GM23338 (cell line): ENCODE measurements at regions not wholly inside any gene's neighbourhood (a gene's known extent, or its start where the extent isn't known, plus 50 kb on each side); places are given as distances from the start of the nearest gene placed in this dataset.

Source experiments
- ATAC-seq: fragments of 200-7000 bp; cut with Tn5 transposase; 3 replicates; pipeline ENCODE4 v1.9.1; 2020
- DNase-seq: peaks from one replicate; pipeline ENCODE4 v3.0.0-alpha.2; 2015; ENCODE audit warnings: low spot score
- H2AFZ ChIP-seq: fragments of 200-600 bp; sonication (generic); 2 replicates; pipeline ENCODE4 v1.8.0; 2016; ENCODE audit warnings: antibody characterized with exemption, mild to moderate bottlenecking, moderate library complexity
- H3F3A ChIP-seq: fragments of 200-600 bp; sonication (generic); replicated peaks from 2 replicates; pipeline ENCODE4 v1.8.0; 2017; ENCODE audit warnings: antibody characterized with exemption, mixed run types, low read depth
- H3K27ac ChIP-seq: fragments of 200-600 bp; sonication (generic); 2 replicates; pipeline ENCODE4 v1.6.1; 2016; ENCODE audit warnings: low read depth
- H3K27me3 ChIP-seq: fragments of 200-600 bp; sonication (generic); 2 replicates; pipeline ENCODE4 v1.8.0; 2016; ENCODE audit warnings: mild to moderate bottlenecking, mixed run types, moderate library complexity; ENCODE audit not compliant: insufficient read depth
- H3K36me3 ChIP-seq: fragments of 200-600 bp; sonication (generic); 2 replicates; pipeline ENCODE4 v1.8.0; 2016; ENCODE audit warnings: mild to moderate bottlenecking; ENCODE audit not compliant: insufficient read depth
- H3K4me1 ChIP-seq: fragments of 200-600 bp; sonication (generic); 2 replicates; pipeline ENCODE4 v1.8.0; 2016; ENCODE audit warnings: mild to moderate bottlenecking, moderate library complexity; ENCODE audit not compliant: insufficient read depth
- H3K4me2 ChIP-seq: fragments of 200-600 bp; sonication (generic); 2 replicates; pipeline ENCODE4 v1.7.1; 2017; ENCODE audit warnings: mixed run types
- H3K4me3 ChIP-seq: fragments of 200-600 bp; sonication (generic); 2 replicates; pipeline ENCODE4 v1.6.1; 2016; ENCODE audit warnings: mixed run types
- H3K79me2 ChIP-seq: fragments of 200-600 bp; sonication (generic); replicated peaks from 2 replicates; pipeline ENCODE4 v1.8.0; 2017; ENCODE audit warnings: mild to moderate bottlenecking; ENCODE audit not compliant: insufficient read depth
- H3K9me2 ChIP-seq: fragments of 200-600 bp; sonication (generic); 2 replicates; pipeline ENCODE4 v1.8.0; 2017; ENCODE audit not compliant: insufficient read depth
- H4K20me1 ChIP-seq: fragments of 200-600 bp; sonication (generic); replicated peaks from 2 replicates; pipeline ENCODE4 v1.8.0; 2017; ENCODE audit warnings: mild to moderate bottlenecking; ENCODE audit not compliant: insufficient read depth
- H3K27ac Mint-ChIP-seq: 2 replicates; pipeline ENCODE4 v1.8.0; 2020; ENCODE audit warnings: inconsistent platforms, mild to moderate bottlenecking, moderate library complexity, mixed read lengths
- H3K27me3 Mint-ChIP-seq: 3 replicates; pipeline ENCODE4 v1.8.0; 2022; ENCODE audit warnings: low read depth, mild to moderate bottlenecking, moderate library complexity, mixed read lengths, inconsistent platforms; ENCODE audit not compliant: insufficient read depth, poor library complexity
- H3K36me3 Mint-ChIP-seq: 3 replicates; pipeline ENCODE4 v1.8.0; 2021; ENCODE audit warnings: low read depth, mild to moderate bottlenecking, inconsistent platforms, moderate library complexity, mixed read lengths
- H3K4me1 Mint-ChIP-seq: 3 replicates; pipeline ENCODE4 v1.8.0; 2020; ENCODE audit warnings: mild to moderate bottlenecking, inconsistent platforms, mixed read lengths
- H3K4me3 Mint-ChIP-seq: 3 replicates; pipeline ENCODE4 v1.8.0; 2021; ENCODE audit warnings: moderate library complexity, mild to moderate bottlenecking, inconsistent platforms, mixed read lengths
- H3K9me3 Mint-ChIP-seq: 3 replicates; pipeline ENCODE4 v1.8.0; 2020; ENCODE audit warnings: moderate library complexity, mild to moderate bottlenecking, inconsistent platforms, mixed read lengths
- CREB1 ChIP-seq: fragments of 250-450 bp; sonication (Bioruptor Pico); IDR thresholded peaks from 2 replicates; pipeline ENCODE4 v1.5.0; 2020; ENCODE audit warnings: low read depth, mild to moderate bottlenecking, moderate library complexity
- EZH2 ChIP-seq: fragments of 200-600 bp; sonication (generic); IDR thresholded peaks from one replicate; pipeline ENCODE4 v1.8.0; 2017; ENCODE audit warnings: antibody characterized with exemption, mild to moderate bottlenecking, low read depth; ENCODE audit not compliant: unreplicated experiment
- EZH2phosphoT487 ChIP-seq: fragments of 200-600 bp; sonication (generic); IDR thresholded peaks from one replicate; pipeline ENCODE4 v1.8.1; 2018; ENCODE audit warnings: antibody characterized with exemption; ENCODE audit not compliant: unreplicated experiment
- JUNB ChIP-seq: IDR thresholded peaks from one replicate; pipeline ENCODE4 v1.6.1; 2016; ENCODE audit warnings: antibody characterized with exemption; ENCODE audit not compliant: unreplicated experiment
- NANOG ChIP-seq: IDR thresholded peaks from 2 replicates; pipeline ENCODE4 v1.6.1; 2016; ENCODE audit warnings: antibody characterized with exemption, borderline replicate concordance
- POLR2AphosphoS5 ChIP-seq: IDR thresholded peaks from 2 replicates; pipeline ENCODE4 v1.6.1; 2016; ENCODE audit warnings: antibody characterized with exemption, low read depth
- STAT1 ChIP-seq: IDR thresholded peaks from one replicate; pipeline ENCODE4 v1.6.1; 2016; ENCODE audit warnings: antibody characterized with exemption; ENCODE audit not compliant: unreplicated experiment
- ZNF114 ChIP-seq: fragments of 250-450 bp; sonication (Bioruptor Pico); IDR thresholded peaks from 2 replicates; pipeline ENCODE4 v1.5.0; 2020; ENCODE audit warnings: mild to moderate bottlenecking, moderate library complexity
- ZNF331 ChIP-seq: fragments of 250-450 bp; sonication (Bioruptor Pico); IDR thresholded peaks from 2 replicates; pipeline ENCODE4 v1.5.0; 2020; ENCODE audit warnings: low read depth, mild to moderate bottlenecking, moderate library complexity
- TF ChIP-seq, protein P1 (sequence below), 2 experiments: fragments of 200-600 bp in 1 of 2; sonication (generic) in 1 of 2; conservative IDR thresholded peaks; 2 replicates each; pipeline versions ENCODE4 v1.5.1 to v1.6.1; 2016 to 2017; ENCODE audit warnings: antibody characterized with exemption in 2 of 2, low read depth in 2 of 2, mild to moderate bottlenecking in 2 of 2, moderate library complexity in 1 of 2
- TF ChIP-seq, protein P2 (sequence below): IDR thresholded peaks from one replicate; pipeline ENCODE4 v1.6.1; 2018; ENCODE audit warnings: antibody characterized with exemption; ENCODE audit not compliant: unreplicated experiment
- TF ChIP-seq, protein P3 (sequence below): fragments of 250-450 bp; sonication (Bioruptor Pico); IDR thresholded peaks from 2 replicates; pipeline ENCODE4 v1.5.0; 2020; ENCODE audit warnings: mild to moderate bottlenecking, moderate library complexity
- TF ChIP-seq, protein P4 (sequence below): IDR thresholded peaks from 2 replicates; pipeline ENCODE4 v1.6.1; 2016; ENCODE audit warnings: antibody characterized with exemption

DNA sequence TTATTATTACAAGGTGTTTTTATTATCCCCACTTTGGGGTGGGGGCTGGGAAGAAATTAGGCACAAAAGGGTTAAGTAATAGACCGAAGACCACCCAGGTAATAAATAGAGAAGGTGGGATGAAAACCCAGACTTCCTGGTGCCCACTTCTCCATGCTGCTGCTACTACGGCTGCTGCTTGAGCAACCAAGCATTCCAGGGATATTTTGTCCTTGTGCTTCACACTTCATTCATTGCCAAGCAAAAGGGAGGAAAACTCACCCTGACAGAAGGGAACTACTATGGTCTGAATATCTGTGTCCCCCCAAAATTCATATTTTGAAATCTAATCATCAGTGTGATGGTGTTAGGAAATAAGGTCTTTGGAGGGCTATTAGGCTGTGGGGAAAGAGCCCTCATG, 470.9 kb upstream of the API5 start:
- 0 out of 2 replicates have a peak overlapping the region, but pooled peaks have one; percentile 19 for H3K4me2 ChIP-seq
- H3K4me3 Mint-ChIP-seq: no peak overlapping the region

More for the DNA sequence above, 470.9 kb upstream of the API5 start:
- H3K9me2 ChIP-seq: peaks cover 5% of the 10 kb centered on the region; the same call in 1 of the 2 replicates
- DNase-seq (peak; percentile 11), ATAC-seq (no peak)
- no peaks in the 10 kb centered on the region for H3K79me2 ChIP-seq
- H3K36me3 ChIP-seq: 0 out of 2 replicates have a peak, but pooled peaks cover 4% of the 10 kb centered on the region
- no peak overlapping the region for H3K27ac ChIP-seq
- Mint-ChIP-seq H3K27ac (no peak overlapping the region), H3K9me3 (peaks cover 94% of the 10 kb centered on the region), H3K36me3 (peaks cover 13% of the 10 kb centered on the region), H3K27me3 (no peaks in the 10 kb centered on the region), H3K4me1 (peaks cover 2% of the 10 kb centered on the region; the same call in 1 of the 3 replicates)
- H3K4me3 ChIP-seq: no peak overlapping the region
- peaks cover 14% of the 10 kb centered on the region for H3K4me1 ChIP-seq
- H4K20me1 ChIP-seq: no peaks in the 10 kb centered on the region
- H2AFZ ChIP-seq: no peak overlapping the region
- no peak for TF ChIP-seq STAT1
- no peak for TF ChIP-seq EZH2phosphoT487
- no peak for TF ChIP-seq EZH2
- TF ChIP-seq CREB1: no peak
- TF ChIP-seq ZNF114 (CRISPR knock-in tag): no peak
- TF ChIP-seq, protein P1, sequence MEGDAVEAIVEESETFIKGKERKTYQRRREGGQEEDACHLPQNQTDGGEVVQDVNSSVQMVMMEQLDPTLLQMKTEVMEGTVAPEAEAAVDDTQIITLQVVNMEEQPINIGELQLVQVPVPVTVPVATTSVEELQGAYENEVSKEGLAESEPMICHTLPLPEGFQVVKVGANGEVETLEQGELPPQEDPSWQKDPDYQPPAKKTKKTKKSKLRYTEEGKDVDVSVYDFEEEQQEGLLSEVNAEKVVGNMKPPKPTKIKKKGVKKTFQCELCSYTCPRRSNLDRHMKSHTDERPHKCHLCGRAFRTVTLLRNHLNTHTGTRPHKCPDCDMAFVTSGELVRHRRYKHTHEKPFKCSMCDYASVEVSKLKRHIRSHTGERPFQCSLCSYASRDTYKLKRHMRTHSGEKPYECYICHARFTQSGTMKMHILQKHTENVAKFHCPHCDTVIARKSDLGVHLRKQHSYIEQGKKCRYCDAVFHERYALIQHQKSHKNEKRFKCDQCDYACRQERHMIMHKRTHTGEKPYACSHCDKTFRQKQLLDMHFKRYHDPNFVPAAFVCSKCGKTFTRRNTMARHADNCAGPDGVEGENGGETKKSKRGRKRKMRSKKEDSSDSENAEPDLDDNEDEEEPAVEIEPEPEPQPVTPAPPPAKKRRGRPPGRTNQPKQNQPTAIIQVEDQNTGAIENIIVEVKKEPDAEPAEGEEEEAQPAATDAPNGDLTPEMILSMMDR (conservative IDR thresholded peaks at IDR 0.05; ENCODE audit: low read depth in 2 of 2): no peak
- TF ChIP-seq JUNB: no peak
- TF ChIP-seq POLR2AphosphoS5: no peak
- TF ChIP-seq NANOG: no peak
- TF ChIP-seq, protein P2, sequence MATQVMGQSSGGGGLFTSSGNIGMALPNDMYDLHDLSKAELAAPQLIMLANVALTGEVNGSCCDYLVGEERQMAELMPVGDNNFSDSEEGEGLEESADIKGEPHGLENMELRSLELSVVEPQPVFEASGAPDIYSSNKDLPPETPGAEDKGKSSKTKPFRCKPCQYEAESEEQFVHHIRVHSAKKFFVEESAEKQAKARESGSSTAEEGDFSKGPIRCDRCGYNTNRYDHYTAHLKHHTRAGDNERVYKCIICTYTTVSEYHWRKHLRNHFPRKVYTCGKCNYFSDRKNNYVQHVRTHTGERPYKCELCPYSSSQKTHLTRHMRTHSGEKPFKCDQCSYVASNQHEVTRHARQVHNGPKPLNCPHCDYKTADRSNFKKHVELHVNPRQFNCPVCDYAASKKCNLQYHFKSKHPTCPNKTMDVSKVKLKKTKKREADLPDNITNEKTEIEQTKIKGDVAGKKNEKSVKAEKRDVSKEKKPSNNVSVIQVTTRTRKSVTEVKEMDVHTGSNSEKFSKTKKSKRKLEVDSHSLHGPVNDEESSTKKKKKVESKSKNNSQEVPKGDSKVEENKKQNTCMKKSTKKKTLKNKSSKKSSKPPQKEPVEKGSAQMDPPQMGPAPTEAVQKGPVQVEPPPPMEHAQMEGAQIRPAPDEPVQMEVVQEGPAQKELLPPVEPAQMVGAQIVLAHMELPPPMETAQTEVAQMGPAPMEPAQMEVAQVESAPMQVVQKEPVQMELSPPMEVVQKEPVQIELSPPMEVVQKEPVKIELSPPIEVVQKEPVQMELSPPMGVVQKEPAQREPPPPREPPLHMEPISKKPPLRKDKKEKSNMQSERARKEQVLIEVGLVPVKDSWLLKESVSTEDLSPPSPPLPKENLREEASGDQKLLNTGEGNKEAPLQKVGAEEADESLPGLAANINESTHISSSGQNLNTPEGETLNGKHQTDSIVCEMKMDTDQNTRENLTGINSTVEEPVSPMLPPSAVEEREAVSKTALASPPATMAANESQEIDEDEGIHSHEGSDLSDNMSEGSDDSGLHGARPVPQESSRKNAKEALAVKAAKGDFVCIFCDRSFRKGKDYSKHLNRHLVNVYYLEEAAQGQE: no peak
- no peak for TF ChIP-seq ZNF331 (CRISPR knock-in tag)
- TF ChIP-seq, protein P3, sequence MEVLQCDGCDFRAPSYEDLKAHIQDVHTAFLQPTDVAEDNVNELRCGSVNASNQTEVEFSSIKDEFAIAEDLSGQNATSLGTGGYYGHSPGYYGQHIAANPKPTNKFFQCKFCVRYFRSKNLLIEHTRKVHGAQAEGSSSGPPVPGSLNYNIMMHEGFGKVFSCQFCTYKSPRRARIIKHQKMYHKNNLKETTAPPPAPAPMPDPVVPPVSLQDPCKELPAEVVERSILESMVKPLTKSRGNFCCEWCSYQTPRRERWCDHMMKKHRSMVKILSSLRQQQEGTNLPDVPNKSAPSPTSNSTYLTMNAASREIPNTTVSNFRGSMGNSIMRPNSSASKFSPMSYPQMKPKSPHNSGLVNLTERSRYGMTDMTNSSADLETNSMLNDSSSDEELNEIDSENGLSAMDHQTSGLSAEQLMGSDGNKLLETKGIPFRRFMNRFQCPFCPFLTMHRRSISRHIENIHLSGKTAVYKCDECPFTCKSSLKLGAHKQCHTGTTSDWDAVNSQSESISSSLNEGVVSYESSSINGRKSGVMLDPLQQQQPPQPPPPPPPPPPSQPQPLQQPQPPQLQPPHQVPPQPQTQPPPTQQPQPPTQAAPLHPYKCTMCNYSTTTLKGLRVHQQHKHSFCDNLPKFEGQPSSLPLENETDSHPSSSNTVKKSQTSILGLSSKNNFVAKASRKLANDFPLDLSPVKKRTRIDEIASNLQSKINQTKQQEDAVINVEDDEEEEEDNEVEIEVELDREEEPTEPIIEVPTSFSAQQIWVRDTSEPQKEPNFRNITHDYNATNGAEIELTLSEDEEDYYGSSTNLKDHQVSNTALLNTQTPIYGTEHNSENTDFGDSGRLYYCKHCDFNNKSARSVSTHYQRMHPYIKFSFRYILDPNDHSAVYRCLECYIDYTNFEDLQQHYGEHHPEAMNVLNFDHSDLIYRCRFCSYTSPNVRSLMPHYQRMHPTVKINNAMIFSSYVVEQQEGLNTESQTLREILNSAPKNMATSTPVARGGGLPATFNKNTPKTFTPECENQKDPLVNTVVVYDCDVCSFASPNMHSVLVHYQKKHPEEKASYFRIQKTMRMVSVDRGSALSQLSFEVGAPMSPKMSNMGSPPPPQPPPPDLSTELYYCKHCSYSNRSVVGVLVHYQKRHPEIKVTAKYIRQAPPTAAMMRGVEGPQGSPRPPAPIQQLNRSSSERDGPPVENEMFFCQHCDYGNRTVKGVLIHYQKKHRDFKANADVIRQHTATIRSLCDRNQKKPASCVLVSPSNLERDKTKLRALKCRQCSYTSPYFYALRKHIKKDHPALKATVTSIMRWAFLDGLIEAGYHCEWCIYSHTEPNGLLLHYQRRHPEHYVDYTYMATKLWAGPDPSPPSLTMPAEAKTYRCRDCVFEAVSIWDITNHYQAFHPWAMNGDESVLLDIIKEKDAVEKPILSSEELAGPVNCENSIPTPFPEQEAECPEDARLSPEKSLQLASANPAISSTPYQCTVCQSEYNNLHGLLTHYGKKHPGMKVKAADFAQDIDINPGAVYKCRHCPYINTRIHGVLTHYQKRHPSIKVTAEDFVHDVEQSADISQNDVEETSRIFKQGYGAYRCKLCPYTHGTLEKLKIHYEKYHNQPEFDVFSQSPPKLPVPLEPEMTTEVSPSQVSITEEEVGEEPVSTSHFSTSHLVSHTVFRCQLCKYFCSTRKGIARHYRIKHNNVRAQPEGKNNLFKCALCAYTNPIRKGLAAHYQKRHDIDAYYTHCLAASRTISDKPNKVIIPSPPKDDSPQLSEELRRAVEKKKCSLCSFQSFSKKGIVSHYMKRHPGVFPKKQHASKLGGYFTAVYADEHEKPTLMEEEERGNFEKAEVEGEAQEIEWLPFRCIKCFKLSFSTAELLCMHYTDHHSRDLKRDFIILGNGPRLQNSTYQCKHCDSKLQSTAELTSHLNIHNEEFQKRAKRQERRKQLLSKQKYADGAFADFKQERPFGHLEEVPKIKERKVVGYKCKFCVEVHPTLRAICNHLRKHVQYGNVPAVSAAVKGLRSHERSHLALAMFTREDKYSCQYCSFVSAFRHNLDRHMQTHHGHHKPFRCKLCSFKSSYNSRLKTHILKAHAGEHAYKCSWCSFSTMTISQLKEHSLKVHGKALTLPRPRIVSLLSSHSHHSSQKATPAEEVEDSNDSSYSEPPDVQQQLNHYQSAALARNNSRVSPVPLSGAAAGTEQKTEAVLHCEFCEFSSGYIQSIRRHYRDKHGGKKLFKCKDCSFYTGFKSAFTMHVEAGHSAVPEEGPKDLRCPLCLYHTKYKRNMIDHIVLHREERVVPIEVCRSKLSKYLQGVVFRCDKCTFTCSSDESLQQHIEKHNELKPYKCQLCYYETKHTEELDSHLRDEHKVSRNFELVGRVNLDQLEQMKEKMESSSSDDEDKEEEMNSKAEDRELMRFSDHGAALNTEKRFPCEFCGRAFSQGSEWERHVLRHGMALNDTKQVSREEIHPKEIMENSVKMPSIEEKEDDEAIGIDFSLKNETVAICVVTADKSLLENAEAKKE (CRISPR knock-in tag): no peak
- TF ChIP-seq, protein P4, sequence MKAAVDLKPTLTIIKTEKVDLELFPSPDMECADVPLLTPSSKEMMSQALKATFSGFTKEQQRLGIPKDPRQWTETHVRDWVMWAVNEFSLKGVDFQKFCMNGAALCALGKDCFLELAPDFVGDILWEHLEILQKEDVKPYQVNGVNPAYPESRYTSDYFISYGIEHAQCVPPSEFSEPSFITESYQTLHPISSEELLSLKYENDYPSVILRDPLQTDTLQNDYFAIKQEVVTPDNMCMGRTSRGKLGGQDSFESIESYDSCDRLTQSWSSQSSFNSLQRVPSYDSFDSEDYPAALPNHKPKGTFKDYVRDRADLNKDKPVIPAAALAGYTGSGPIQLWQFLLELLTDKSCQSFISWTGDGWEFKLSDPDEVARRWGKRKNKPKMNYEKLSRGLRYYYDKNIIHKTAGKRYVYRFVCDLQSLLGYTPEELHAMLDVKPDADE: no peak
- no peaks in the 10 kb centered on the region for H3K27me3 ChIP-seq
- H3F3A ChIP-seq: no peaks in the 10 kb centered on the region
